Activated T-cell treated with anti-CD3 and anti-CD28 coated beads, Interleukin-2, amount 50 U/mL, for 48 hours (primary cell): ENCODE measurements at regions not wholly inside any gene's neighbourhood (a gene's known extent, or its start where the extent isn't known, plus 50 kb on each side); places are given as distances from the start of the nearest gene placed in this dataset.
"Not testable (repeated sequence)": the region's sequence is repeated elsewhere in the genome, so short reads cannot be mapped to it uniquely, and the experiment has no call there.

Source experiments
- DNase-seq, 2 experiments: peaks; one replicate each; pipeline ENCODE4 v3.0.0-alpha.2; 2020

GRCh38 chr6:164356814-164357213 lies 942.3 kb downstream of the QKI start:
- DNase-seq = no peak

DNA sequence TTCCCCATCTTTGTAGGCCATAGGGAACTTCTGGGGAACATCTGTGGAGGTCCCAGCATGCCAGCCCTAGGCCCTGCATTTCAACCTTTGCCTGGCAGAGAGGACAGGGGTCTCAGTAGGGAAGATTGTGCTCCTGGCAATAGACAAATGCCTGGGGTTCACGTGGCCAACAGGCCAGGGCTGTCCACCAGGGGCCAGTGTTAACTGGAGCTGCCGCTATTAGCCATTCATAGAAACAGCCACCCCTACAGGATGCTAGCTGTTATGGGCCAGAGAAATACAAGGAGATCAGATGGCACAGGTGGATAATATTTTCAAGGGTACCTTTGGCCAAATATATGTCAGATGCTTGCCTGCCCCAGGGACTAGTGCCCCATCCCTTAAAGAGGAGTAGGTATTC lies 932.9 kb downstream of the QKI start:
- no peak for DNase-seq

GRCh38 chr6:164346631-164347030 lies 932.1 kb downstream of the QKI start:
- no peak for DNase-seq

DNA sequence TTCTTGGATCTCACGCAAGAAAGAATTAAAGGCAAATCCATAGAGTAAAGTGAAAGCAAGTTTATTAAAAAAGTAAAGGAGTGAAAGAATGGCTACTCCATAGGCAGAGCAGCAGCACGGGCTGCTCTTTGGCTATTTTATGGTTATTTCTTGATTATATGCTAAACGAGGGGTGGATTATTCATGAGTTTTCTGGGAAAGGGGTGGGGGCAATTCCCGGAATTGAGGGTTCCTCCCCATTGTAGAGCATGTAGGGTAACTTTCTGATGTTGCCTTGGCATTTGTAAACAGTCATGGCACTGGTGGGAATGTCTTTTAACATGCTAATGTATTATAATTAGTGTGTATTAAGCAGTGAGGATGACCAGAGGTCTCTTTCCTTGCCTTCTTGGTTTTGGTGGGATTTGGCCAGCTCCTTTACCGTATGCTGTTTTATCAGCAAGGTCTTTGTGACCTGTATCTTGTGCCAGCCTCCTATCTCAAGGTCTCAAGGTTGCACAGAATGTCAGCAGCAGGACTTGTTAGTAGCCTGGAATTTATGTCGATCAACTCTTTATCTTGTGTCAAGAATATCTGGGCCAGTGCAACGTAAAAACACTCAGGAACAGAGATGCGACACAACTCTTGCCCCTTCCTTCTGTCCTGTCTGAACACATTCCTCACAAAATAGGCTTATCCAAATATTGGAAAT lies 931.4 kb downstream of the QKI start:
- no peak for DNase-seq

DNA sequence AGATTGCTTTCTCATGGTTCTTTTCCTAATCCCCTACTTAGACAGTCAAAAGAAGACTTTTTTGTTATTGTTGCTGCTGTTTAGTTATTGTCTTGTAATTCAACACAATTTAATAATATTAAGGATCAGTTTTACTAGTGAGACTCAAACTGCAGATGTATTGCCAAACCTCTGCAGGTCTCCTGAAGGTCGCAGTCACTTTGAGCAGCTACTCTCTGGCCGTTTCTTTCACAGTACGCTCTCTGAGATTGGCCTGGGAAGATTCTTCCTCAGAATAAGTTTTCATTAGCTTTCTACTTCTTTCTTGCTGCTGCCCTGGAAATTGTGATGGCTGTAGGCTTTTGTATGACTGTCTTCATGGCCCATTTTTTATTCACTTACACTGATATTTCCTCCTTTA lies 930.8 kb downstream of the QKI start:
- no peak for DNase-seq

DNA sequence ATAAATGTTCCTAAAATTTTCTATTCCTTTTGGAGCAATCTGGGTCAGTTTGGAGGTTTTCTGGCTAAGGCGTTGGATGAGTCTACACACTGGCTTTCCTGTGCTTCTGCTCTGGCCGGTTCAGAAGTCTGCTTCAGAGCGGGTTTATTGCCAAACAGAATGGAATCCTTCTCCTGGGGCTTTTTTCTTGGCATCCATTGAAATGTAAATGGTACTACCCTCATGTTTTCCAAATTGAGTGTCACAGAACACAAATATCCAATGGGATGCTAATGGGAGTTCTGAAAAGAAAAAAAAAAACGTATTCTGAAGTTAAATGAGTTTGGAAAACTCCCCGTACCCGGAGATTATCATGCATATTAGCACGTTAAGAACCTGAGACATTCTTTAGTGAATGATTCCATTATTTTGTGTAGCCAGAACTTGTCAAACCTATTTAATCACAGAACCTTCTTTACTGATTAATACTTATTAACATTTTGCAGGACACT lies 930.3 kb downstream of the QKI start:
- DNase-seq = no peak

DNA sequence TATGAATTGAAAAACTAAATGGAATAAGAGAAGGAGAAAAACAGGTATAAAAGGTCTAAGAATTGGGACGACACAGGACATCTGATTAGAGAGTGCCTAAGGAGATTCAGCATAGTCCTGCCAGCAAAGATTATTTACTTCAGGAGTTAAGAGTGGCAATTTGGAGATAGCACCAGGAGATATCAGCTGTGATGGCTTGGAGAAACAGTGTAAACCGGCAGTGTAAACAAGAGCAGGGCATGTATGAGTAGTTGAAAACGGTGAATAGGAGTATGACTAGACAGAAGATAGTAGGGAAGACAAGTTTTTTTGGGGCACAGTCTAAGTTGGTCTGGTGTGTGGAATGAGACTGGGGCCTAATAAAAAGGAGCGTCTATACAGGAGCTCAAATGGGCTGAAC lies 924.9 kb downstream of the QKI start:
- DNase-seq = not testable (repeated sequence)

GRCh38 chr6:164337925-164338397 lies 923.4 kb downstream of the QKI start:
- DNase-seq = no peak

- no peak for DNase-seq
These were observed 922.8 kb downstream of the QKI start for GRCh38 chr6:164337024-164337924.

DNA sequence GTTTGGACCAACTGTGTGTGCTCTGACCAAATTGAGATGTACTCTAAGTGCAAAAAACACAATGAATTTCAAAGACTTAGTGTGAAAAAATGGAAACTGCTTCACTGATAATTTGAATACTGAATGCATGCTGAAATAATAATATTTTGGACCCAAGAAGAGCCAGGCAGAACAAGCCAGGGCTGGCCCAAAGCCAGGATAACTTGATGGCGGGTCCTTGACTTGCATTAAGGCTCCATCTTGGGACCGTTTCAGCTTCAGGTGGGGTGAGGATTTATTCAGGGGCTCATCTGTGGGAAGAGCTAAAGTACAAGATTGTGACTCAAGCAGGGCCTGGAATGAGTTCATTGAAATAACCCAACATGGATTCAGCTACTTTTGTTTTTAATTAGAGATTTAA lies 921.9 kb downstream of the QKI start:
- DNase-seq = no peak

DNA sequence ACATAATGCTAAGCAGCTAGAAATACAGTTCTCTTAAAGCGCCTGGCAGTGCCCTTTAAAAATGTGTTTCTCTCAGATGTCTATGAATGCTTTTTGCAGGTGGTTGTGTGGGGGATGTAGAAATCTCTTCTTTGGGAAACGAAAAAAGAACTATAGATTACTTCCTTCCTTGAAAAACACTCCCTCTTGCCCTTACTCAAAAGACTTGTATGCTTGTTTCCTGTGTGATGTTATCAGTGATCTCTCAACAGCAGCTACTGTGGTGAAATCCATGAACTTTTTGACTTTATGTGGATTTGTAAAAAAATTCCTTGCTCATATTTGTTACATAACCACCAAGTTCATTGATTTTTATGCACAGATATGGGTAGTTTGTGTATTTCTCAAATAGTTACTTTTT lies 916.5 kb downstream of the QKI start:
- DNase-seq = no peak

DNA sequence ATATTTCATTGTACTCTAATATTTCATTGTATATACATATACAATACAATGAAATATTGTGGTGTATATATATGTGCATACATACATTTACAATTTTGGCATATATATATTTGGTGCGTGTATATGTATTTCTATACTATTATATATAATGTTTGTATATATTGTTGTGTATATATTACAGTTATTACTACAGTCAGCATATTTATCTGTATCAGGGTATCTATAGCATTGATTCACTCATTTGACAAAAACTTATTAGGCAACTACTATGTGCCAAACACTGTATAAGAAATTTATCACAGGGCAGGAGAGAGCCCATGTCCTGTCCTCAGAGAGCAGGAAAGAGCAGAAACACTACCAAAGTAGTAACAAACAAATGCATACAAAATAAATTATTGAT lies 910.6 kb downstream of the QKI start:
- DNase-seq = no peak

- DNase-seq = no peak
These were observed 908.0 kb downstream of the QKI start for GRCh38 chr6:164322533-164322932.

DNA sequence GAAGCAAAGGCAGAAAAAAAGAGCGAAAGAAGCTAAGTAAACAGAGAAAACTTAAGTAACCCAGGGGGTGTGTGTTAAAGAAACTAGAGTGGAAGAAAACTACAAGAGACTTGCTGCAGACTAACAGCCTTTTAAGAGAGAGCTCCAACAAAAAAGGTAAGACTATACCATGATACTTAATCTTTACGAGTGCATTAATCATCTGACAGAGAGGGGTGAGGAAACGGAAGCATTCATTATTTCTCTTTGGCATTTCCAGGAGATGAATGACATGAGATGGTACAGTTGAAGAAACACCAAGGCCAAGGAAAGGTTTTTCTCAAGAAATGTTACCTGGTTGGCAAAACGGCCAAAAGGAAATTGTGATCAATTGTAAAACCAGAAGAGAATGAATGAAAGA lies 906.8 kb downstream of the QKI start:
- no peak for DNase-seq

DNA sequence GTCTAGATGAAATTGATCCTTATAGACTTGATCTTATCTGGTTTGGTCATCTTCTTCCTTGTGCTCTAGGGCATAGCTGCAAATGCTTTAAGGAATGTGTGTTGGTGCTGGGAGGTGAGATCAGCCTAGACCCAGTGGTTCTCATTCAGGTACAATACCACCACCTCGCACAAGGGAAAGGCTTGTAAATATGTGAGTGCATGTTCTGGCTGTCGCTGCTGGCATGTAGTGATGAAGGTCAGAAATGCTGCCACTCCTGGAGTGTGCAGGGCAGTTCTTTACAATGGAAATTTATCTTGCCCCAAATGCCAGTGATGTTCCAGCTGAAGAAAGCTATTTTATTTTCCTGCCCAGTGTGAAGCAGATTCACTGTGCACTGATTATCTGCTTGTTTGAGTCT lies 900.9 kb downstream of the QKI start:
- DNase-seq = no peak

DNA sequence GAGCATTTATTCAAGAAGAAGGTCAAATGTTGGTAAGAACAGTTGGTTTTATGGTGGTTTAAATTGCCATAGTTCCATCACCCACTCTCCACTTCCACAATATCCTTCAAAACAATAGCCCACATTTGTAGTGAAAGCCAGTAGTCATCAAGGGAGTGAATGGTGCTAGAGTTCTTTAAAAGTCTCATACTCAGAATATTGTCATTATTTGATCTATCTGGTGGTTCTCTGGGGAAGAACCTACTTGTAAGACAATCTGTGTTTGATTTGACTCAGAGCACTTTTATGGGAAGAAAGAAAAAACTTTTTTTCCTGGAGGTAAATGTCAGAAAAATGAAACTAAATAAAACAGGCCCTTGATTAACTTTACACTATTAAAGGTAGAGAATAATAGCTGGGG lies 893.8 kb downstream of the QKI start:
- DNase-seq = no peak

- DNase-seq = no peak
These were observed 888.8 kb downstream of the QKI start for GRCh38 chr6:164303102-164303964.

- no peak for DNase-seq
These were observed 881.9 kb downstream of the QKI start for GRCh38 chr6:164296411-164296810.

GRCh38 chr6:164294047-164294784 lies 879.7 kb downstream of the QKI start:
- DNase-seq = no peak

DNA sequence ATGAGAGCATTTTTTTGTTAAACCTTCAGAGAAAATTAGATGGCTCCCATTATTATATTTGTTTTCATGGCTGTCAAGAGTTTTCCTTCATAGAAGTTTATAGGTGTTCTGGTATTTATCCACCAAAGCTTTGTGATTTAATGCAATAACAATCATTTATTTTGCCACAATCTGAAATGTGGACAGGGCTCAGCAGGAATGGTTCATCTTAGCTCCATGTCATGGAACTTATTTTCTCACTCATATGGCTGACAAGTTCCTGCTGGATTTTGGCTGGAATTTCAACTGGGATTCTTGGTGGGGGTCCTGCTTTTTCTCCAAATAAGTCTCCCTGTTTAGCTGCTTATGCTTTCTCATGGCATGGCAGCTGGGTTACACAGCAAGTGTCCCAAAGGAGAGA lies 876.7 kb downstream of the QKI start:
- DNase-seq = no peak

DNA sequence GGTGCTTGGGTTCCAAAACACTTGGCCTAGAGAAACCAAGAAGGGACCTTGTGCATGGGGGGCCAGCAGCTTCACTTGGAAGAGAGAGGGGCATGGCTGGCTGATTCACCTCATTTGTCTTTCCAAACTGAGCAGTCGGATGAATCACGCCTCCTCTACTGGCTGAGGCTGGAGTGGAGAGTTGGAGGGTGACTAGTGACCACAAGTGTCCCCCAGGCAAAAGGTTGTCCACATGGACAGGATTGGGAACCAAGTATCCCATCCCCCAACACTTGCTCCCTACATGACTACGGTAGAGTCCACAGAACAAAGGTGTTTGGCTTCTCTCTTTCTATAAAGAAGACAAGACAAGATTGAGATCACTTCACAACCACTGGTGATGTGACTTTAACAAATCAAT lies 875.6 kb downstream of the QKI start:
- DNase-seq = no peak

- DNase-seq = no peak
These were observed 871.5 kb downstream of the QKI start for GRCh38 chr6:164286011-164286410.
